Neural cell (in vitro differentiated cells): ENCODE measurements at regions not wholly inside any gene's neighbourhood (a gene's known extent, or its start where the extent isn't known, plus 50 kb on each side); places are given as distances from the start of the nearest gene placed in this dataset.

Experiments used
- EP300 ChIP-seq: fragments of 450-650 bp; conservative IDR thresholded peaks from 2 replicates; pipeline ENCODE4 v1.6.1; 2014; ENCODE audit warnings: antibody characterized with exemption, mild to moderate bottlenecking, moderate library complexity; ENCODE audit not compliant: poor library complexity, severe bottlenecking
- POLR2AphosphoS5 ChIP-seq: IDR thresholded peaks from 2 replicates; pipeline ENCODE4 v1.6.1; 2012
- SMC3 ChIP-seq: fragments of 450-650 bp; conservative IDR thresholded peaks from 2 replicates; pipeline ENCODE4 v1.6.1; 2014; ENCODE audit warnings: antibody characterized with exemption, mild to moderate bottlenecking, moderate library complexity; ENCODE audit not compliant: poor library complexity
- TF ChIP-seq, protein P1 (sequence below): fragments of 450-650 bp; IDR thresholded peaks from 2 replicates; pipeline ENCODE4 v1.5.1; 2014; ENCODE audit warnings: antibody characterized with exemption, mild to moderate bottlenecking, moderate library complexity; ENCODE audit not compliant: poor library complexity, severe bottlenecking
- TF ChIP-seq, protein P2 (sequence below): IDR thresholded peaks from 2 replicates; pipeline ENCODE4 v1.6.1; 2012; ENCODE audit warnings: borderline replicate concordance

DNA sequence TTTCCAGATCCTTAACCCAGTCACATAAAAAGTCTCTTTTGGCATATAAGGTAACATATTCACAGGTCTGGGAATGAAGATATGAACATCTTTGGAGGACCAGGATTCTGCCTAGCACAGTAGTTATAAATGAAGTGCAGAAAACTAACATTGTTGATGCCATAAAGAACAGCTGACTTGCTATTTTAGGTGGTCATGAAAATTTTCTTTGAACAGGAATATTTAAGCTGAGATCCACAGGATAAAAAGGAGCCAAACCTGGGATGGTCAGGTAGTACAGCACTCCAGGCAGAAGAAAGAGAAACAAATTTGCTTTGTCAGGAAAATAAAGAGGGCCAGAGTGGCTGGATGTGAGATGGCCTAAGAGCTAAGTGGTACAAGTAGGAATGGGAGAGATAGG lies 80.0 kb downstream of the CENPW start:
- TF ChIP-seq, protein P1, sequence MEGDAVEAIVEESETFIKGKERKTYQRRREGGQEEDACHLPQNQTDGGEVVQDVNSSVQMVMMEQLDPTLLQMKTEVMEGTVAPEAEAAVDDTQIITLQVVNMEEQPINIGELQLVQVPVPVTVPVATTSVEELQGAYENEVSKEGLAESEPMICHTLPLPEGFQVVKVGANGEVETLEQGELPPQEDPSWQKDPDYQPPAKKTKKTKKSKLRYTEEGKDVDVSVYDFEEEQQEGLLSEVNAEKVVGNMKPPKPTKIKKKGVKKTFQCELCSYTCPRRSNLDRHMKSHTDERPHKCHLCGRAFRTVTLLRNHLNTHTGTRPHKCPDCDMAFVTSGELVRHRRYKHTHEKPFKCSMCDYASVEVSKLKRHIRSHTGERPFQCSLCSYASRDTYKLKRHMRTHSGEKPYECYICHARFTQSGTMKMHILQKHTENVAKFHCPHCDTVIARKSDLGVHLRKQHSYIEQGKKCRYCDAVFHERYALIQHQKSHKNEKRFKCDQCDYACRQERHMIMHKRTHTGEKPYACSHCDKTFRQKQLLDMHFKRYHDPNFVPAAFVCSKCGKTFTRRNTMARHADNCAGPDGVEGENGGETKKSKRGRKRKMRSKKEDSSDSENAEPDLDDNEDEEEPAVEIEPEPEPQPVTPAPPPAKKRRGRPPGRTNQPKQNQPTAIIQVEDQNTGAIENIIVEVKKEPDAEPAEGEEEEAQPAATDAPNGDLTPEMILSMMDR = no peak
- TF ChIP-seq POLR2AphosphoS5 (no peak), EP300 (no peak), SMC3 (no peak)
- TF ChIP-seq, protein P2, sequence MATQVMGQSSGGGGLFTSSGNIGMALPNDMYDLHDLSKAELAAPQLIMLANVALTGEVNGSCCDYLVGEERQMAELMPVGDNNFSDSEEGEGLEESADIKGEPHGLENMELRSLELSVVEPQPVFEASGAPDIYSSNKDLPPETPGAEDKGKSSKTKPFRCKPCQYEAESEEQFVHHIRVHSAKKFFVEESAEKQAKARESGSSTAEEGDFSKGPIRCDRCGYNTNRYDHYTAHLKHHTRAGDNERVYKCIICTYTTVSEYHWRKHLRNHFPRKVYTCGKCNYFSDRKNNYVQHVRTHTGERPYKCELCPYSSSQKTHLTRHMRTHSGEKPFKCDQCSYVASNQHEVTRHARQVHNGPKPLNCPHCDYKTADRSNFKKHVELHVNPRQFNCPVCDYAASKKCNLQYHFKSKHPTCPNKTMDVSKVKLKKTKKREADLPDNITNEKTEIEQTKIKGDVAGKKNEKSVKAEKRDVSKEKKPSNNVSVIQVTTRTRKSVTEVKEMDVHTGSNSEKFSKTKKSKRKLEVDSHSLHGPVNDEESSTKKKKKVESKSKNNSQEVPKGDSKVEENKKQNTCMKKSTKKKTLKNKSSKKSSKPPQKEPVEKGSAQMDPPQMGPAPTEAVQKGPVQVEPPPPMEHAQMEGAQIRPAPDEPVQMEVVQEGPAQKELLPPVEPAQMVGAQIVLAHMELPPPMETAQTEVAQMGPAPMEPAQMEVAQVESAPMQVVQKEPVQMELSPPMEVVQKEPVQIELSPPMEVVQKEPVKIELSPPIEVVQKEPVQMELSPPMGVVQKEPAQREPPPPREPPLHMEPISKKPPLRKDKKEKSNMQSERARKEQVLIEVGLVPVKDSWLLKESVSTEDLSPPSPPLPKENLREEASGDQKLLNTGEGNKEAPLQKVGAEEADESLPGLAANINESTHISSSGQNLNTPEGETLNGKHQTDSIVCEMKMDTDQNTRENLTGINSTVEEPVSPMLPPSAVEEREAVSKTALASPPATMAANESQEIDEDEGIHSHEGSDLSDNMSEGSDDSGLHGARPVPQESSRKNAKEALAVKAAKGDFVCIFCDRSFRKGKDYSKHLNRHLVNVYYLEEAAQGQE = no peak
